ENCODE measurements at regions not wholly inside any gene's neighbourhood (a gene's known extent, or its start where the extent isn't known, plus 50 kb on each side); places are given as distances from the start of the nearest gene placed in this dataset.
"Not testable (repeated sequence)": the region's sequence is repeated elsewhere in the genome, so short reads cannot be mapped to it uniquely, and the experiment has no call there.

DNA sequence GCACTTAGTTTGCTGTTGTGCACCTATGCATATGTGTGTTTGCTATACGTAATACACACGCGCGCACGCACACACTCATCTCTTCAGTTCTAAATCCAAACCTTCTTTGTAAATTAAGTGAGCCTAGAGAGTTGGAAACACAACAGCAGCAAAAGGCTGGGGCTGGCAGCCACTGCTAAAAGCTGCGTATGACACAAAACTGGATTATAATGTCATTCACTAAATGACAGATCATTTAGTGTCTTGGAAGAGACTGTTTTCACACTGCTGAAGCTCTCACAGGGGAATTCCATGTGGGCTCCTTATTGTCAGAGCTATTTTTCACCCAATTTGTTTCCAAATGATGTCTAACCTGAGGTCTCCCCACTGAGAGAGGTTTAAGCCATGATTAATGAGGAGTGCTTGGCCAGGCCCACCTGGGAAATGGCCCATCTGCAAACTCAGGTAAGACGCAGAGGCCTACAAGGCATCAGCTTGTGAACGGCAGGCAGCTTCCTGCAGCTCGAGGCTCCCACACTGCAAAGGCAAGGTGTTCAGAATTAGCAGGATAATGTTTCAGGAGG is 94.2 kb downstream of the OLIG3 start:
- DNase-seq (ENCODE audit: low read depth, low spot score) = no peak

DNA sequence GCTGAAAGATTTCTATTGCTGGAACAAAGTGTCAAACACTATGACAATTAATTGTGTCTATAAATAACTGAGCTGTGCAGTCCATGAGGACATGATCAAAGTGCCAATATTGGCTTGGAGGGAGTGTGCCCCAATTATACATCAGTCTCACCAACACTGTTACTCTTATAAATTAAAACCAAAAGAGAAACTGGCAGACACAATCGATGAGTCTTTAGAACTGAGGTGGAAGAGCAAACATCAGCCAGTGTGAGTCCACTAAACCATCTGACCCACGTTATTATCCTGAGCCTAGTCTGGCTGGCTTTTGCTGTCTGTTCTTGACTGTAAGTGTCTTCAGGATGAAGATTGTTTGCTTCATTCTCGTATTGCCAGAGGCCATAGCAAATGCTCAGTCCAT is 98.9 kb downstream of the OLIG3 start:
- no peak for DNase-seq (ENCODE audit: low read depth, low spot score)

DNA sequence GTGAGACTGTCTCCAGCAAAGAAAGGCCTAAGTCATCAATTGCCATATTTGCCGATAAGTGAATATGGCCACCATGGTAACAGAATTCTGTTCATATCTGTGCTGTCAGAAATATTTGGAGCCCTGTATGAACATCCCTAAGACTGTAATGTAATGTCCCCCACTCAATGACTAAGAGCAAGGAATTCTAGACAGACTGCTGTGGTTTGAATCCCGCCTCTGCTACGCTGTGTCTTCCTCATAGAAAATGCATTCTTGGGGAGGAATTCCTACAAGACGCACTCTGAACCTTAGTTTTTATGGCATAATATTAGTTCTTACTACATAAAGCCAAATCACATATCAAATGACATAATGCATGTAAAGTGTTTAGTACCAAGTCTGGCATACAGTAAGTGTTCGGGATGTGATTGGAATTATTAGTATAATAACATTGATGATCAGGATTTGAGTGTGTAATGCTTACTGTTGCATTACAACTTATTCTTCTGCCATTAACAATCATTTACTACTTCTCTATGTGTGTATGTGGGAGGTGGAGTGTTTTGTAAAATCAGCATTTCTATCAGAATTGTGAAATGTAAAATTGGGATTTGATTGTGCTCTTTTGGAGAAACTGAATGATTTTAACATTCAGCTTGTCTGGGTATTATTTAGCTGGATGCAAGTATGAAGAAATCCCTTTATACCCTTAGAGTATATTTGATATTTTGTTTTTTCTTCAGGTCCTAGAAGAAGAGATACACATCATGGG is 103.0 kb downstream of the OLIG3 start:
- no peak for DNase-seq (ENCODE audit: low read depth, low spot score)

DNA sequence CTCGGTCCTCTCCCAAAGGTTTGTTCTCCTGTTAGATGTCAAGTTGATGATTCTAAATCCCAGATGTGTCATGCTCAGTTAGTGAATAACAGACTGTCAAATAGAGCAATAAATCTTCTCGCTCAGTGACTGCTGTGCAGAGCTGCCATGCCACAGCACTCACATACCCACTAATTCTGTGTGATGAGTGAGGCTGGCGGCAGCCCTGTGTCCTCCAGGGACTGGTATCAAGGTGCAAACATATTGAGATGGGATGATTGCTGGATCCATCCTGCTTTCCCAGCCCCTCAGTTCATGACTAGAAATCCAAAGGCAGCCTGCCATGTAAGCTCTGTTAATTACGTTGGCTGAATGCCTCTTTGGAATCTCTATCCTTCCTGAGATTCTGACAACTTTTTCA is 103.9 kb downstream of the OLIG3 start:
- DNase-seq (ENCODE audit: low read depth, low spot score) = no peak

DNA sequence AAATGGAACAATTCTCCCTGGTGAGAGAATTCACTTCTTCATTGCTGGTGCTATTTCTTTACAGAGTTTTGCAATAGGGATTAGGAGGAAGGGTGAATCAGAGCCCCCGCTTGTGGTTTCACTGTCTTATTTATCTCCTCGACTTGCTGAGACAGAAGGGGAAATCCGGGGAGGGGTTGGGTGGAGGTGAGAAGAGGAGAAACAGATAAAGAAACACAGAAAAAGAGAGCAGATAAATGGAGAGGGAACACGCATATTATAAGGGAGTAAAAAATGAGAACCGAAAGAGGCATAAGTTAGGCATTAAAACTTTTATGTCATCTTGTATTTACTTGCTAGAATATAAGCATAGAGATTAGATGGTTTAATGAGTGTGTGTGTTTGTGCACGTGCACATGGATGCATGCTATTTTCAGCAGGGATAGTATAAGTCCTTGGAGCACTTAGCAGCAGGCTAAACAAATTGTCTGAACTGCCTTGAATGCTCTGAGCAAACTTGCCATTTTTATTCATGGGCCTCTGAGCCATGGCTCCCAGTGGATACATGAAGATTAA is 105.0 kb downstream of the OLIG3 start:
- no peak for DNase-seq (ENCODE audit: low read depth, low spot score)

DNA sequence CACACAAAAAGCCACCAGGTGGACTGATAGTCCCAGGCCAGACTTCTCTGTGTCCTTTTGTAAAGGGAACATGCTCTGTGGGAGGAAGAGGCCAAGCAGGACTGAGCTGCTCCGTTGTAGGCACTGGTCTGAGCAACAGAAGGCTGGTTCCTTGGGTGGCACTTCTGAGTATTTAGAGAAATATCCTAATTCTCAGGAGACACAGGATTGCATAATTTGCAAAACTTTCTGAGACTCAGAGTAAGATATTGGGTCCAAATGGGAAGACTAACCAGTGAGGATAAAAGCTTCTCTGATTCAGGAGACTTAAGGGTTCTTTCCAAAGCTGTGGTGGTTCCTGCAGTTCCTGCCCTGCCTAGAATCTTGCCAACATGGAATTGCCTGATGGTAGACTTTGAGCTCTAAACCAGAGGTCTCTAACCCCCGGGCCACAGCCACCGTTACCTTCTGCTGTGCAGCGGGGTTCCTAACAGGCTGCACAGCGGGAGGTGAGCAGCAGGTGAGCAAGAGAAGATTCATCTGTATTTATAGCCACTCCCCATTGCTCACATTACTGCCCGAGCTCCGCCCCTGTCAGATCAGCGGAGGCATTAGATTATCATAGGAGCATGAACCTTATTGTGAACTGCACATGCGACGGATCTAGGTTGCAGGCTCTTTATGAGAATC is 107.0 kb downstream of the OLIG3 start:
- DNase-seq (ENCODE audit: low read depth, low spot score) = no peak

DNA sequence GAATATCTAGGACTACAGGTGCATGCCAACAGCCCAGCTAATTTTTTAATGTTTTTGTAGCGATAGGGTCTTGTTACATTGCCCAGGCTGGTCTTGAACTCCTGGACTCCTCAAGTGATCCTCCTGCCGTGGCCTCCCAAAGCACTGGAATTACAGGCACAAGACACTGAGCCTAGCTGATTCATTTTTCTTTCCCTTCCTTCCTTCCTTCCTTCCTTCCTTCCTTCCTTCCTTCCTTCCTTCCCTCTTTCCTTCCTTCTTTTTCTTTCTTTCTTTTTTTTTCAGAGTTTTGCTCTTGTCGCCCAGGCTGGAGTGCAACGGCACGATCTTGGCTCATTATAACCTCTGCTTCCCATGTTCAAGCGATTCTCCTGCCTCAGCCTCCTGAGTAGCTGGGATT is 110.9 kb downstream of the OLIG3 start:
- not testable (repeated sequence) for DNase-seq (ENCODE audit: low read depth, low spot score)

DNA sequence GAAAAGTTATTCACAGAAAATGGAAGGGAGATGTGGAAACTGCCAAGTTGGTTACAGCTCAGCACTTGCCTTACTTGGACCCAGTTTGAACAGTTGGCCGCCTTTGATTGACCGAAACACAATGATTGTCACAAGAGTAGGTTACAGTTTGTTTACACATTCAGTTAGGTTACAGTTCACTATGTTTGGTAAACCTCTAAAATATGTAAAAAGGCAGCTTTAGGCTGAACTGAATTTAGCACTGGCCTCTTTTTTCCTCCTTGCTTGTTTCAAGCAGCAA is 116.2 kb downstream of the OLIG3 start:
- no peak for DNase-seq (ENCODE audit: low read depth, low spot score)

DNA sequence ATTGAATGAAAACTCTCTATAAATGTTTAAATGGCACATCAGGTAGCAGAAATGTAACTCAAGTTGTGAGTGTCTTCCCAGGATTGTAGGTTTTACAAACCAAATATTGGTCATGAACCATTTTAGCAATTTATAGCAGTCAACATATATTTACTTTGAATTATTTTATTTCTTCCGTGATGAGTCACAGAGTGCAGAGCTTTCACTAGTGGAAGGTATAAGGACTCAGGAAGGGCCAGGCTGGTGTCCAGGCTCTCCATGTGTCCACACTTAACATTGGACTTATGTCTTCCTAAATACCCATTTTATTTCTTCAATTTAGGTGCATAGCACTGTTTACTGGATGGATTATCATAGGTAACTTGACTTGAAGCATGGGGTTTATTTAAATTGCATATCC is 120.9 kb downstream of the OLIG3 start:
- no peak for DNase-seq (ENCODE audit: low read depth, low spot score)

DNA sequence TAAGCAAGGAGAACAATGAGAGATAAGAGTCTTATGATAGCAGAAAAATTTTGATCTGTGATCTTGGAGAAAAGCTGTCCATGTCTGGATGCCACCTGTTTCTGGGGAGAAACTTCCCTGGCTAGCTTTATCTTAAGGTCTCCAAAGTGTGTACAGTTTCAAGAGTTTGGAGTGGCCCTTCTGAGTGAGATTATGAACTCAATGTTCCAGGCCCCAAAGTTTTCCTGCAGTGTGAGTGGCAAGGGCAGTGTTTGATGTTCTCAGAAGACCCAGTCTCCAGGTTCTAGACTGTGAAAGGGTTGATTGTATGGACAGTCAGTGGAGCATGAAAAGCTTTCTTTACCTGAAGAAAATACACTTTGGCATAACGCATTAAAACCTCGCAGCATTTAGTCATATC is 121.7 kb downstream of the OLIG3 start:
- DNase-seq (ENCODE audit: low read depth, low spot score) = no peak

DNA sequence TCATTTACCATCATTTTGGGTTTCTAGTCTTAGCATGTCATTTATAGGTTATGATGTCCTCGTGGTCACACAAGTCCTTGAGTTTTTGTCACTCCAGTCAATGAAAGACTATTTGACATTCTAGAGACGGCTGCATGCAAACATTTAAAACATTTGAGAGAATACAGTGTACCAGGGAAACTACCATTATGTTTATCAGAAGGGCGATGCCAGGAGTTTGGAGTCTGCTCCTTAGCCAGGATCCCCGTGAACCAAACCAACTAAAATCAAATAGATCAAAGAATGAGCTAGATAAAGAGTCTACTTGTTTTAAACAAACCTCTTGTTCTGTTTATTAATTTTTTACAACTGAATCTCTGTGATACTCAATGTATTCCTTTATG is 122.6 kb downstream of the OLIG3 start:
- DNase-seq (ENCODE audit: low read depth, low spot score) = no peak

DNA sequence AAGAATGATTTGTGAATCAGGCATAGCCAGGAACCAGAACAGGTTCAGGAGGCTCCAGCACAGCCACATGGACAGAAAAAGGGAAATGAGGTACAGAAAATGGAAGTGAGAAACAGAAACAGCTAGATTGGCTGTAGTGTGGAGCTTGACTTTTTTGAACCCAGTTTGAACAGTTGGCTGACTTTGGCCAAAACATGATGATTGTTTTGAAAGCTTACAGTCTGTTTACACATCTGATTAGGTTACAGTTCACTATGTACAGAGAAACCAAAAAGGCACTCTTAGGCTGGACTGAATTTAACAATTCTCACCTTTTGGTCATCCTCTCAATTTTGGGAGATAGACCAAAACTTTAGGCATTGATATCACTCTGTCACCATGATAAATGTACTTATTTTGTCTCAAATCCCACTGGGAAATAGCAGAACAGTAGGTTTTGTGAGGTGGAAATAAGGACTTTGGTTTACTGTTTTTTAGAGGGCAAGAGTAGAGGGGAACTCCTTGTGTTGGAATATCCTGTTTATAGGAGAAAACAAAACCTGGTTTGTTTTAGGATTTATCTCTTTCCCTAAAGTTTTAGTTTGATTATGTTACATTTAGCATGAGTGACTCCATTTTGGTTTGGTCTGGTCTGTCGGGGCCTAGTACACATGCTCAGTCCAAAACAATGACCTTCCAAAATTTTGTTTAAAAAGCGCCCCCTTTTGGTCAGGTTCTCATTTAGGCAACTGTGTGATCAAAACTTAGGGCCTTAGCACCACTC is 123.1 kb downstream of the OLIG3 start:
- no peak for DNase-seq (ENCODE audit: low read depth, low spot score)

DNA sequence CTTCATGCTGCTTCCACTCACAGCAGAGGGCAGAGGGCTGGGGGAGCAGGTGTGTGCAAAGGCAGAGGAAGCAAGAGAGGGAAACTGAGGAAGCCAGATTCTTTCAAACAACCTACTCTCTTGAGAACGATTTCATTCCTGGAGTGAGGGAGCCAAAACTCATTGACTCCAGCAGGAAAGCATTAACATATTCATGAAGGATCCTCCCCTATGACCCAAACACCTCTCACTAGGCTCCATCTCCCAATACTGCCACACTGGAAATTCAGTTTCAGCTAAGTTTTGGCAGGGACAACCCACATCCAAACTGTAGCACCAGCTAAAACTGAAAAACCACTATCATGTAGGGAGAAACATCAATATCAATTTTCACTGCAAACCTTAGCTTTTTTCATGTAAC is 125.1 kb downstream of the OLIG3 start:
- no peak for DNase-seq (ENCODE audit: low read depth, low spot score)

DNA sequence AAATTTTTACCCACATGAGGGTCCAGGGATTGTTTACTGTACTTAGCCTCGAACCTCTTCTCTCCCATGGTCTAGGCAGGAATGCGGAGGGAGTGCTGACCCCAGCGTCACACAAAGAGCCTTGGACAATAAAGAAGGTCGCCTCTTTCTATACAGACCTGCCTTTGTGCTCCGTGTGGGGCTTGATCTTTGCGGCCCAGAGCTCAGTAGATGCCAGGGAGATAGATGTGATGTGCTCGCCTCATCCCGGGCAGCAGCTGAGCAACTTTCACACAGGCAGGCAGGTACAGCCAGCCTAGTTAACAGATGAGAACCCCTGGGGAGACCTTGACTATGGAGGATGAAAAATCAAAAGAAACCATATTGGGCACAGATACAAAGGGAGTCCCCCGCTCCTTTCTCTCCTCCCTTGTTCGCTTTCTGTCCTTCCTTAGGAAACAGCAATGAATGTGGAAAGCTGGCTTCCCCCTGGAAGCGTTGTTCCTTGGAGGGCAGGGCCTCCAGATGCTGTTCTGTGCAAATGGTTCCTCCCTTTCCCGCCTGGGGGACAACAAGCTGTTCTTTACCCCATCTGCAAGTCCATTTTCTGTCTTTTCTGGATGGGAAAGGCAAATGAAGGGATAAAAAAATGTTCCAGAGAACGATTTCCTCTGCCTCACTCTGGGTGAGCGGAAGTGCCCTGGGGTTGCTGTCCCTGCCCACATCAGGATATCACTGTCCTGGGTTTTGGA is 128.3 kb downstream of the OLIG3 start:
- no peak for DNase-seq (ENCODE audit: low read depth, low spot score)

DNA sequence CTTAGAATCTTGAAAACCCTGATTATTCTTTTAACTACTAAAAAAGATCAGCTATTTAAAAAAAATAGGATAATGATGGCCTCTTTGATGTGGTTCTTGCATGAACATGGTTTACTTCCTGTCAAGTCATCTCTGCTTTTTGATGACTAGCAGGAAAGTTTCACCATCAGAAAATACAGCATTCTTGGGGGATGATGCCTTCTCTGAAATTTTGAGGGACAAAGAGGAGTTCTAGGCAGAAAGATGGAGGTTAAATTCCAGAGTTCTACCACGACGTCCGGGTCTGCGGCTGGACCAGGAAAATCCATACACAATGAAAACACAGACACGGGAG is 130.4 kb downstream of the OLIG3 start:
- no peak for DNase-seq (ENCODE audit: low read depth, low spot score)

DNA sequence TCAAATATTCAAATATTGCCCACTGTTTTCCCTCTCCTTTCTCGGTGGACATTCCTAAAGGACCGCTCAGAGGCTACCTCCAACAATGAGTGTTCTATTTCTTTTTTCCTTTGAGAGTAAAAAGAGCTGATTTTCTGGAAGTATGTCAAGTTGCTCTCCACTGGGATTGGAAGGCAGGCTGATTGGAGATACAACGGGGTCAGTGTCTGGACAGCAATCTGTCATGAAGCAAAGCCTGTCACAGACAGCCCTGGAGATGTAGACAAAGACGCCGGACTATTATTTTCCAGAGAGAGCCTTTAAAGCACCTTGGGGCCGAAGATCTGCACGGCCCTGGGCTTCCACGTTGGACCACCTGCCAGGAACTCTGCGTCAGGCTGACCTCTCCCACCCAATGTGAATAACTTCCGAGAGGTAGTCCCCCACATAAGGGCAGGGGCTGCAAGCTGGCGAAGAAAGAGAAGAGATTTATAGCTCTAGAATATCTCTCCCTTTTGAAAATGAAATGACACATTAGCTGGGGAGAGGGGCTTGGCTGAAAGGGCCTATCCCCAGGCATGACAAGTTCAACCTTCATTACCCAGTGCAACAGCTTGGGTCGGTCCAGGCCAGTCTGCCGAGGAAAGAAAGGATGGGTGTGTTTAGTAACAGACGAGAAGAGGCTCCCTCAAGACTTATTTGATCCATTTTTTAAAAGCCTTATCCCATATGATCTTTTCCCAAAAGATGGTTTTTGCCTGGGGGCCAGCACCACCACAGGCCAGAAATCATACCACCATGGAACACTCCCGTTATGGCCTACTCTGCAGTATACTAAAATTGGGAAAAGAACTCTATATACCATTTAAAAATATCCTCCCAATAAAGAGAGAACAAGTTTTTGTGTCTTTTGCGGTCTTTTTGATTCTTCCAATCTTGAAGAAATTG is 131.1 kb downstream of the OLIG3 start:
- DNase-seq (ENCODE audit: low read depth, low spot score) = no peak

DNA sequence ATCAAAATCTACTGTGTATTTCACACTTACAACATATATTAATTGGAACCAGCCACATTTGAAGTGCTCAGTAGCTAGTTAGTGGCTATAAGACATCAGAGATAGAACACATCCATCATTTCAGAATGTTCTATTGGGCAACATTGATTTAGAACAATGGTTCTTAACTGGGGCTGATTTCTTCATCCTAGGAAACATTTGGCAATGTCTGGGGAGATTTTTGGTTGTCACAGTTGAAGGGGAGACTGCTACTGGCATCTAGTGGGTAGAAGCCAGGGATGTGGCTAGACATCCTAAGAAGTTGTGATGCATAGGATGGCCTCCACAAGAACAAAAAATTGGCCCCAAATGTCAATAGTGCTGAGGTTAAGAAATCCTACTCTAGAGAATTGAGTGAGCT is 132.5 kb downstream of the OLIG3 start:
- DNase-seq (ENCODE audit: low read depth, low spot score) = no peak

DNA sequence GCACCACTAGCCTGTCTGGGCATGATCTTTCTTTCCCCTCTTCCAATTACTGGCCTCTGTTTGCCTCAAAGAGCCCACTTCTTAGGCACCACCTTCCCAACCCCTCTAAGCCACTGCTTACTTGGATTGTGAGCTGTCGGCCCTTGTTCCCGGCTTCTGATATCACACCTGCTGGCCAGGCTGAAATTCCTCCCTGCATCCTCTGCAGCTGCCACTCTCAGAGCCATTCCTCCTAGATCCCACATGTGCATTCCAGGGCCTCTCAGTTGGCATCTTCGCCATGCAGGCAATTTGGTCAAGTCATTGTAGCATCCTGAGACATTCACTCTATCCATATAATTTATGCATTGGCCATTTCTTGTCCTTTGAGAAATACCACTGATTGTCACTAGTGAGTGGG is 135.9 kb downstream of the OLIG3 start:
- no peak for DNase-seq (ENCODE audit: low read depth, low spot score)

DNA sequence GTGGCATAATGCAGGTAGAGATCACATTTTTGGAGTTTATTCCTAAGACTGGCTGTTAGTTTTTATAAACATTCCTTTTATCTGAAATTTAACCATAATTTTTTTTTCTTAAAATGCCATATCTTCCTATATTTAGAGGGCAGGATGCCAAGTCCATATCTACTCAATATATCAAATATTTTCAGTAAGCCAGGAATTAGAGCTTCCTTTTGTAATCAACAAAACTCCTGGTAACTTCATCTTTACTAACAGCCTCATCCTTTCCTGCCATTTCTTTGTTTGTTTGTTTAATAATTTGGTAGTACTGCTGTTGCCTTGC is 136.3 kb downstream of the OLIG3 start:
- no peak for DNase-seq (ENCODE audit: low read depth, low spot score)

DNA sequence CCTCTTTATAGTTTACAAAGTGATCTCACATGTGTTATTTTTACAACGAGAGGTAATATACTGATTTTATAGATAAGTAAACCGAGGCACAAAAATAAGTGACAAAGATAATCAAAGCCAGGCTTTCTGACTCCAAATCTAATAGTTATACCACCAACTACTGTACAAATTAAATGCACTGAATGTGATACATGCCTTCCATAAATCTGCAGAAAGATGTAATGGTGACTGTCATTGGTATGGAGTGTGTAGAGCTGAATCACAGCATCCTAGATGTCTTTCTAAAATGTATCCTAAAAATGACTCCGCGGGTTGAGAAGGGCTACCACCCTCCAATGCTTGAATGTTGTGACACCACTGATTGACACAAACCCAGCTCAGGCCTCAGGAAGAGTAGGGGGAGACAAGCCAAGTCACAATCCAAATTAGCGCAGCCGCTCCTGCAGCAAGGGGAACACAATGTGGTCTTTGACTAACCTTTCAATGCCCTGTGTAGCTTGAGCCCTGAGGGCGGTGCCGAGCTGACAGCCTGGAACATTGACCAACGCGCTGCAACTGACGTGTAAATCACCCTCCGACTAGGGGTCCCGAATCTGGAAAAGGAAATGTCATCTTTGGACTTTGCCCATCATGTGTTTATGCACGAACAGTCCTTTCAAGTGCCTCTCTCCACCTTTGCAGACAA is 136.8 kb downstream of the OLIG3 start:
- no peak for DNase-seq (ENCODE audit: low read depth, low spot score)
